AG10803 (cell line): ENCODE measurements at regions not wholly inside any gene's neighbourhood (a gene's known extent, or its start where the extent isn't known, plus 50 kb on each side); places are given as distances from the start of the nearest gene placed in this dataset.

Experiments used
- DNase-seq: peaks from one replicate; pipeline ENCODE4 v3.0.0; 2010; ENCODE audit warnings: low read depth
- H3K4me3 ChIP-seq: 2 replicates; pipeline ENCODE4 v1.5.1; 2011; ENCODE audit warnings: mild to moderate bottlenecking, low read length, control low read depth
- TF ChIP-seq, protein P1 (sequence below): conservative IDR thresholded peaks from 2 replicates; pipeline ENCODE4 v1.5.1; 2011; ENCODE audit warnings: mild to moderate bottlenecking, low read length, control low read depth, inconsistent platforms

DNA sequence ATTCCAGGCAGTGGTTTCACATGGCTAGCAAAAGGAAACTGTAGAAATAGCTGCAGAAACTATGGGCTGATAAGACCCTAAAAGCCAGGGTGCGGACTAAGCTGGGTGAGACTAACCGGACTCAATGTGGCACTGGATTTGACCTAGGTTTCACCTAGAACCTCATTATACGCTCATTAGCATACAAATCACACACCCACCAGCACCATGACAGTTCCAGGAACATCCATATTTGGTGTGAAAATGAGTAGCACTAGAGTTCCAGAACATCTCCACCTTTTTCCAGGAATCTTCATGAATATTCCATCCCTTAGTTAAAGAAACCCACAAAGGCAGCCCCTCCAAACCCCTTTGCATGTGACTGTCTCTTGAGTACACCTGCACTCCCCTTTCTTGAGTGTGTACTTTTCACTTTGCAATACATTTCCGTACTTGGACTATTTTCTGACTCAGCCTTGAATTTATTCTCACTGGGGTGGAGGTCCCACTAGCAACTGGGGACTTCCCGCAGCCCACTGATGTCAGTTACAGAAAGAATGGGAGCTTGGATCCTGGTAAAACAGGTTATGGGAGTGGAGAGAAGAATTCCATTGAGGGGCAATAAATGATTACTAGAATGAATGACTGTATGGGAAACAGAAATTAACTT is 58.0 kb upstream of the SPATA31C2 start:
- TF ChIP-seq, protein P1, sequence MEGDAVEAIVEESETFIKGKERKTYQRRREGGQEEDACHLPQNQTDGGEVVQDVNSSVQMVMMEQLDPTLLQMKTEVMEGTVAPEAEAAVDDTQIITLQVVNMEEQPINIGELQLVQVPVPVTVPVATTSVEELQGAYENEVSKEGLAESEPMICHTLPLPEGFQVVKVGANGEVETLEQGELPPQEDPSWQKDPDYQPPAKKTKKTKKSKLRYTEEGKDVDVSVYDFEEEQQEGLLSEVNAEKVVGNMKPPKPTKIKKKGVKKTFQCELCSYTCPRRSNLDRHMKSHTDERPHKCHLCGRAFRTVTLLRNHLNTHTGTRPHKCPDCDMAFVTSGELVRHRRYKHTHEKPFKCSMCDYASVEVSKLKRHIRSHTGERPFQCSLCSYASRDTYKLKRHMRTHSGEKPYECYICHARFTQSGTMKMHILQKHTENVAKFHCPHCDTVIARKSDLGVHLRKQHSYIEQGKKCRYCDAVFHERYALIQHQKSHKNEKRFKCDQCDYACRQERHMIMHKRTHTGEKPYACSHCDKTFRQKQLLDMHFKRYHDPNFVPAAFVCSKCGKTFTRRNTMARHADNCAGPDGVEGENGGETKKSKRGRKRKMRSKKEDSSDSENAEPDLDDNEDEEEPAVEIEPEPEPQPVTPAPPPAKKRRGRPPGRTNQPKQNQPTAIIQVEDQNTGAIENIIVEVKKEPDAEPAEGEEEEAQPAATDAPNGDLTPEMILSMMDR = no peak
- no peak overlapping the region for H3K4me3 ChIP-seq
- DNase-seq = no peak

DNA sequence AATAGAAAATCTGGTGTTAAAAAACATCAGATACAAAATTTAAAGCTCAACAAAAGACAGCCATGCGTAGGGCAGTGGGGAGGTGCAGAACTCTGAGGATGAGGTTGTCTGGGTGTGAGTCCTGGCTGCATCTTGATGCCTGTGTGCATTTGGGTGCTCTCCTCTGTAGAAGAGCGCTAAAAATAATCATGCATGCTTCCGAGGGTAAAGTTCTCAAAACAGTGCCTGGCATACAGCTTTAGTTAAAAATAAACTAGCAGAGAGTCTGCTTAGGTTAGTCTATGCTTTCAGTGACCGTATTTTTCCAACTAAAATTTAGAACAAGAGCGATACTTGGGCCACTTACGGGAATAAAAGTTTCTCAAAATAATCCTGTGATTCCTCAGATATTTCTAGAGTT is 55.5 kb upstream of the SPATA31C2 start:
- DNase-seq = no peak
- TF ChIP-seq, protein P1 = no peak
- no peak overlapping the region for H3K4me3 ChIP-seq

DNA sequence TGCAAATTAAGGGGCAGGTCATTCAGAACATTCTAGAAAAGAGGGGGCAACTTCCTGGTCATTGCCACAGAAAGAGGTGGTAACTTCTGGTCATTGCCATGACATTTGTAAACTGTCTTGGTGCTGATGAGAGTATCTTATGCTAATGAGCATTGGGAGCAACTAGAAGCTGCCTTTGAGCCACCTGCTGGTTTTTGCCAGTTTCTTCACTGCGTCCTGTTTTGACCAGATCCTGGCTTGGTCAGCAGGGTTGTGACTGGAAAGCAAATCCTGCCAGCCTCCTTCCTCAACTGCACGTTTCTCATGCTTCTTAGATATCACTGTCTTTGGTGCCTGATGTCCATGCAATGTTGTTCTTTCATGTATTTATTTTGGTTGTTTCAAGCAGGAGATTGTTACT is 53.2 kb upstream of the SPATA31C2 start:
- no peak for DNase-seq
- H3K4me3 ChIP-seq = no peak overlapping the region
- TF ChIP-seq, protein P1 = no peak

DNA sequence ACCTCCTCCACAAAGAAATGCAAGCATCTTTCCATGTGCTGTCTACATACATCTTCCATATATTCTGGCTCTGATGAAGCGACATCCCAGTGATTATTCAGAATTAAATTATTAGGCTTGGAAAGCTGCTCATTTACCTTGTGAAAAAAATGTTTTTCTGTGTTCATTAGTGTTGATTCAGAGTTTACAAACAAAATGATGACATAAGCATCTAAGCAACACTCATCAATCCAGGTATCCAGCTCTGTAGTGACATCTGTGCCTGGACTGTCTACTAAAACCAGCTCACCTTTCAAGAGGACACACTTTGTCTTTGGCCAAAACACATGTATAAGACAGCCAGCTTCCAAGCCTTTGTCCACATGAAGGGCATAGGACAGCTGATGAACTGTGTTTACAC is 51.1 kb upstream of the SPATA31C2 start:
- no peak for DNase-seq
- H3K4me3 ChIP-seq = no peak overlapping the region
- TF ChIP-seq, protein P1 = no peak
